ENCODE measurements at regions not wholly inside any gene's neighbourhood (a gene's known extent, or its start where the extent isn't known, plus 50 kb on each side); places are given as distances from the start of the nearest gene placed in this dataset.
"Not testable (repeated sequence)": the region's sequence is repeated elsewhere in the genome, so short reads cannot be mapped to it uniquely, and the experiment has no call there.

- DNase-seq = no peak
These were observed 956.6 kb downstream of the GATA3 start for GRCh38 chr10:9010931-9011670.

DNA sequence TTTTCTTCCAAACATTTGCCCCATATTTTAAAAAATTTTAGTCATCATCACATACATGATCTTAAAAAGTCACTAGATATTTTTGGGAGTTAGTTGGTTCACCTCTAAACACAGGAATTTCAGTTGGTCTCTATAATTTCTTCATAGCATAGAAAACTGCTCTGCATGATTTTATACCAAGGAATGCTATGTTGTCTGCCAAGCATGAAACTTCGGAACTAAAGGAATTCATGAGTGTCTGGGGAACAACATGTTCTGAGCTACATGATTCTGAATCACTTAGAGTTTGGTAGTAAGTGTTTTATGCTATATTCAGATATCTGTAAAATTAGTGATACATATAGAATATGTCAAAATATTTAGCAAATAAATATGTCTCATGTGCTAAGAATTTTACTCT is 957.8 kb downstream of the GATA3 start:
- DNase-seq = no peak

- no peak for DNase-seq
These were observed 960.5 kb downstream of the GATA3 start for GRCh38 chr10:9015005-9015404.

DNA sequence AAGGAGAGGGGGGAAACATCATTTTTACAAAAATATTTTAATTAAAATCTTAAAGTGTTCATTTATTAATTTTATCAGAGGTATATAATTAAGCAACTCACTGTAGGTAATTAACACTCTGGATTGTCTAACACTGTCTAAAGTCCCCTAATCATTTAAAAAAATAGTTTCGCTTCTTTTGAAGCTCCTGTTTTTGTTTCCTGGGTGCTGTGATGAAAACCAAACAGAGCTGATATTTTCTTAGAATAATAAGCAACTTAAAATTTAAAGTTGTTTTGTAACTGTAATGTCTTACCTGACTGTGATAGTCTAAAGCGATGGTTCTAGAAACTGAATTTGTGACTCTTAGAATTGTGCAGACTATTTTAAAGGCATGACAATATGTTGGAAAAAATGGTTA is 961.0 kb downstream of the GATA3 start:
- DNase-seq = no peak

DNA sequence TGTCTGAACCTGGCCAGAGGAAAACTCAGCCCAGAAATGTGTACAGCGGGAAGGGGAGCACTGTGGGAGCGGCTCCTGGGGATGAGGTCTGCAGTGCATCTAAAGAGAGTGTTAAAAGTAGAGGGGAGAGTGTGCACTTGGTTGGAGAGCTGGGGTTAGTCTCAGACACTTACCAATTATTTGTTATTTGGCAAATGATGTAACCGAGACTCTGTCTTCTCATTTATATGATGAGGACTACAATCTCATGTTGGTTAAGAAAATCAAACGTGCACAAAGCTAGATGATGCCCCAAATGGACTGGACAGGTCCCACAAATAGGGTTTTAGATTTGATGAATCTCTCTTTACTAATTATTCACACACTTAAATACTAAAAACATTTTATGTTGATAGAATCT is 962.4 kb downstream of the GATA3 start:
- no peak for DNase-seq

- no peak for DNase-seq
These were observed 964.0 kb downstream of the GATA3 start for GRCh38 chr10:9018195-9019173.

DNA sequence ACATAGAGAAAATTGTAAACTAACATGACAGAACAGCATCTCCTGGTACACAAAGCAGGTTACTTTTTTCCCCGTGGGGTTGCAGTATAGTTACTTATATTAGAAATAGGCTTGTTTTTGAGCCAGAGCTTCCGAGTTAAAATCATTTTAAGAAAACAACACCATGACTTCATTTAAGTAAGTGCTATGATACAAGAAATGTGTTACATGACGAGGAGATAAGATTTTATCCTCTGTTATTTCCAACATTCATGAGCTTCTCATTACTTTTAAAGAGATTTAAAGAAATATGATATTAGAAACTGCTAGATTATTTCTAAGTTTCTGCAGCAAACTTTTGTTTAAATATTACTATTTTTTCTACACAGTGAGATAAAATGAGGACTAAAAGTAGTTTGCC is 968.7 kb downstream of the GATA3 start:
- DNase-seq = no peak

GRCh38 chr10:9024210-9024609 is 969.7 kb downstream of the GATA3 start:
- DNase-seq = no peak

GRCh38 chr10:9028231-9028630 is 973.7 kb downstream of the GATA3 start:
- DNase-seq = no peak

DNA sequence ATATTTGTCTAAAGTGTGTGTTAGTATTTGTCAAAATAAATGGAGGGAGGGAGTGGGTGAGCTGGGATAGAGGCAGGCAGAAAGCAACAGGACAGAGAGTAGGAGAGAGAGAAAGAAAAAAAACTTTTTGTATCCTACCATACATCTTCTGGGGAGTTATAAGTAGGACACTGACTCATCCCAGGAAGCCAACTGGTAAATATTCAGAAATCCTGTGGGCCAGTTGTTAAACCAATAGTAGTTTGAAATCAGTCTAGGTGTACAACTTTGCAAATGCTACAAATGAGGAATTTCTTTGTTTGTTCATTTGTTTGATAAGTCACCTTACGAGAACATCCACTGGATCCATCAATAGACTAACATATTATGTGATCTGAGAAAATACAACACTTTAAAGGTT is 980.9 kb downstream of the GATA3 start:
- no peak for DNase-seq

DNA sequence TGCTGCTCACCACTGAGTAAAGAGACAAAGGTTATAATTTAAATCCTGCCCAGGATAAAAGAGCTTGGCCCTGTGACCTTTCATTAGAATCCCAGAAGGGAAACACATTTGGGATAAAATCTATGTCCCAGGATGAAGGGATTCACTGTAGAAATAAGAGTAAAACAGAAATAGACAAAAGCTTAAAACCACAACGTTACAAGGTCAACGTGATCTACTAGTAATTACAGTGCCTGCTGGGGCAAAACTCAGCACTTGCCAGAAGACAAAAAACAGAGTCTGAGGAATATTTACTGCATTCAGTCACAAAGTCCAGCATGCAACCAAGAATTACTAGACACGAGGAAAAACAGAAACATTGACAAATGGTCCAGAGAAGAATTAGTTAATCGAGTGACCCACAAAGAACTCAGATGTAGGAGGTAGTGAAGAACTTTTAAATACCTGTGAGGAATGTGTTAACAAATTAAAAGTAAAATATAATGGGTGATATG is 982.3 kb downstream of the GATA3 start:
- no peak for DNase-seq

- DNase-seq = no peak
These were observed 983.7 kb downstream of the GATA3 start for GRCh38 chr10:9038146-9038714.

GRCh38 chr10:9043466-9043865 is 989.0 kb downstream of the GATA3 start:
- DNase-seq = no peak

GRCh38 chr10:9045311-9045710 is 990.8 kb downstream of the GATA3 start:
- no peak for DNase-seq

DNA sequence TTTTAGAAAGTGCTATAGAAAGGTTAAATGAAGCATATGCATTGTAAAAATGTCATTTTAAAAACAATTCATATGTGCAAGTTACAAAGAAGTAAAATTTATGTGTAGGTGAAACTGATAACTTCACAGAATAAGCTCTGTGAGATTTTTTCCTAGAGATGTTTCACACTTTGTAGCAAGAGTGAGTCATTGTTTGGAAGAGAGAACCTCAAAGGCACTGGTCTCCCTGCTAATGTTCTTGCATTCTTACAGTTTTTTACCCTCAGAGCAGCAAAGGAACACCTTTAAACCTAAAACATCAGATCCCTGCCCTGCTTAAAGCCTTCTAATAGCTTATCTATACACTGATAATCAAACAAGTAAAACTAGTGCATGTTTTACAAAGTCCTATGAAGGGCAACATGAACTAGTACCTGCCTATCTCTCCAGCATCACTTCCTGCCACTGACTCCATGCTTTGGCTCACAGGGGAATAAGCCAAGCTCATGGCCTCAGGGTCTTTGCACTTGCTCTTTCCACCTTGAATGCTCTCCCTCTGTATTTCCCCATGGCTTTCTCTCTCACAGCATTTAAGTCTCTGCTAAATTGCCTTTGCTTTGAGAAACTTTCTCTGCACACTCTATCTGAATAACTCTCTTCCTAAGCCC is 997.0 kb downstream of the GATA3 start:
- DNase-seq = no peak

DNA sequence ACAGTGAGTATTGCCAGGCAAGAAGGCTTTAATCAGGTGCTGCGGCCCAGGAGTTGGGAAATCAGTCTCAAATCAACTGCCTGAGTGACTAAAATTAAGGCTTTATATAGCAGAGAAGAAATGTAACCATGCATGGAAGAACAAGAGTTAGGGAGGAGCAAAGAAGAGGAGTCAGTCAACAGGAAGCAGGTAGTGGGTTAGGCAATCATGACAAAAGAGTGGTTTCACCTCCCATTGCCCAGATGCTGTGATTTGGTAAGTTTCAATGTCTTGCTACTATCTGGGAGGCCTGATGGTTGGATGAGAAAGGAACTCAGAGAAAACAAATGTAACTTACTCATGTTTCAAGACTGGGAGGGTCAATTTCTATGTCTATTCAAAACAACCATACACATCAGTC is 998.3 kb downstream of the GATA3 start:
- DNase-seq = no peak

DNA sequence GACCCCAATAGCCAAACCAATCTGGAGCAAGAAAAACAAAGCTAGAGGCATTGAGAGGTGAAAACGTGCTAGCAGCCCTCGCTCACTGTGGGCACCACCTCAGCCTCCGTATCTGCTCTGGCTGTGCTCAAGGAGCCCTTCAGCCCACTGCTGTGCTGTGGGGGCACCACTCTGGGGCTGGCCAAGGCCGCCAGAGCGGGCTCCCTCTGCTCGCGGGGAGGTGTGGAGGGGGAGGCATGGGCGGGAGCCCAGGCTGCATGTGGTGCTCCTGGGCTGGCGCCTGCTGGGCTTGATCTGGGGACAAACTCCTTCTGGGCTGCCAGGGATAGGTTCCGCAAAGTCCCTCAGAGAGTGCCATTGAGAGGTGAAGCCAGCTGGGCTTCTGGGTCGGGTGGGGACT is 1002.0 kb downstream of the GATA3 start:
- no peak for DNase-seq

DNA sequence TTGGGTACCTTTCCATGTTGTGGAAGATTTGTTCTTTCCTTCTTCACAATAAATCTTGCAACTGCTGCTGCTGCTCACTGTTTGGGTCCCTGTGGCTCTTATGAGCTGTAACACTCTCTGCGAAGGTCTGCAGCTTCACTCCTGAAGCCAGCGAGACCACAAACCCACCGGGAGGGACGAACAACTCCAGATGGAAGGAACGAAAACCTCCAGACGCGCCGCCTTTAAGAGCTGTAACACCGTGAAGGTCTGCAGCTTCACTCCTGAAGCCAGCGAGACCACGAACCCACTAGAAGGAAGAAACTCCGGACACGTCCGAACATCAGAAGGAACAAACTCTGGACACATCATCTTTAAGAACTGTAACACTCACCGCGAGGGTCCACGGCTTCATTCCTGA is 1002.8 kb downstream of the GATA3 start:
- DNase-seq = not testable (repeated sequence)

- no peak for DNase-seq
These were observed 1005.8 kb downstream of the GATA3 start for GRCh38 chr10:9060314-9060713.

- no peak for DNase-seq
These were observed 1007.4 kb downstream of the GATA3 start for GRCh38 chr10:9061871-9062270.

- DNase-seq = no peak
These were observed 1011.7 kb downstream of the GATA3 start for GRCh38 chr10:9066152-9066551.

DNA sequence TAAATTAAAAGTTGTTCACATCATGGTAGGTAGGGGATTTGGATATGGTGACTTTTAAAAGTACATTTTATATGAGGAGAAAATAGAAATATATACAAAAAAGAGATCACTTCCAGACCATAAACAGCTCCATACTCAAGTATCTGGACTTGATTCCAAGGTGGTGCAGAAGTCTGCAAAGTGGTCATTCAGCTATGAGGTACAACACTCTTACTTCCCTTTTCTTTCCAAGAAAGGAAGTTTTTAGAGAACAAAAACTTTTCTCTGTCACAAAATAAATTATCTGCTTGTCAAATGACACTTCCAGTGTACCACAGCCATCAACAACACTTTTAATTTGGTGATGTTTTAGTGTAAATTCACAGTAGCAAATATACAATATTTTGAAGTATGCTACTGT is 1013.5 kb downstream of the GATA3 start:
- no peak for DNase-seq

DNA sequence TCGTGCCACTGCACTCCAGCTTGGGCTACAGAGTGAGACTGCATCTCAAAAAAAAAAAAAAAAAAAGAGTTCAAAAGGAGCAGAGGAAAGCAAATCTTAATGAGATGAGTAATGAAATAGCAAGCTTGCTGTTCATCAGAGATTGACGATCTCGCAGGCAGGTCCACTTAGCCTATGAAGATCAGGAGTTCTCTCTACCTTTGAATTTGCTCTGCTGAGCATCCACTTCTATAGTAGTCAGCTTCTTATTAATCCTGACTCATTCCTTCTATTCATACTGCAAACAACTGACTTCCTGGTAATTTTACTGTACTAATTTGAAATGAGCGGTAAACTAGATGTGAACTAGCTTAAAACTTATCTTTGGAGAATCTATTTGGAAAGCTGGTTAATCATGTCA is 1014.6 kb downstream of the GATA3 start:
- DNase-seq = no peak

Data from COR-L47 (cell line).